HL-60 (cell line): ENCODE measurements at regions not wholly inside any gene's neighbourhood (a gene's known extent, or its start where the extent isn't known, plus 50 kb on each side); places are given as distances from the start of the nearest gene placed in this dataset.

ENCODE experiments used
- TF ChIP-seq, protein P1 (sequence below): IDR thresholded peaks from one replicate; pipeline ENCODE4 v1.5.1; 2011; ENCODE audit warnings: low read length, control low read depth, inconsistent platforms; ENCODE audit not compliant: insufficient read depth
- TF ChIP-seq, protein P2 (sequence below): IDR thresholded peaks from 2 replicates; pipeline ENCODE4 v1.6.1; 2012; ENCODE audit warnings: low read depth; ENCODE audit not compliant: insufficient replicate concordance

DNA sequence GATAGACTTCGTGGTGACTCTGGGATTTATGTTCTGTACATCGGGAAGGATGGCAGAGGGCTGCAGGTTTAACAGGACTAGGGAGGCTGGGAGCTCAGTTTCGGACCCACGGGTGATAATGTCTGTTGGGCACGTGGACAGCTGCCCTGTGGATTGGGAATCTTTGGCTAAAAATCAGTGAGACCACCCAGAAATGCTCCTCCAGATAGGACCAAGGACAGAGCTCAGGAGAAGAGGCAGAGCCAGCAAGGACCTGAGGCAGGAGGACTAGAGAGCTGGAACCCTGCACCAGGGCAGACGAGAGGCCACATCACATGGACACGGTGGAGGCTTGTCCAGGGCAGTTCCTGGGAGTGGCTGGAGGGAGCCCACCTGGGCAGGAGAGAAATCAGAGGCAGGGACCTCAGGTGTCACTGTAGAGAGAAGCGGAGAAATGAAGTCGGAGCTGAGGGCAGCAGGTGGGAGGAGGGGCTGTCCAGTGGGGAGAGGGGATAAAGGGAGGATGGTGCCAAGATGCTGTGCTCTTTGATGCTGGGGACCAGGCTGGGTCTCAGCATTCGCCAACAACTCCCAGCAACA lies 79.2 kb downstream of the CPZ start:
- TF ChIP-seq, protein P1, sequence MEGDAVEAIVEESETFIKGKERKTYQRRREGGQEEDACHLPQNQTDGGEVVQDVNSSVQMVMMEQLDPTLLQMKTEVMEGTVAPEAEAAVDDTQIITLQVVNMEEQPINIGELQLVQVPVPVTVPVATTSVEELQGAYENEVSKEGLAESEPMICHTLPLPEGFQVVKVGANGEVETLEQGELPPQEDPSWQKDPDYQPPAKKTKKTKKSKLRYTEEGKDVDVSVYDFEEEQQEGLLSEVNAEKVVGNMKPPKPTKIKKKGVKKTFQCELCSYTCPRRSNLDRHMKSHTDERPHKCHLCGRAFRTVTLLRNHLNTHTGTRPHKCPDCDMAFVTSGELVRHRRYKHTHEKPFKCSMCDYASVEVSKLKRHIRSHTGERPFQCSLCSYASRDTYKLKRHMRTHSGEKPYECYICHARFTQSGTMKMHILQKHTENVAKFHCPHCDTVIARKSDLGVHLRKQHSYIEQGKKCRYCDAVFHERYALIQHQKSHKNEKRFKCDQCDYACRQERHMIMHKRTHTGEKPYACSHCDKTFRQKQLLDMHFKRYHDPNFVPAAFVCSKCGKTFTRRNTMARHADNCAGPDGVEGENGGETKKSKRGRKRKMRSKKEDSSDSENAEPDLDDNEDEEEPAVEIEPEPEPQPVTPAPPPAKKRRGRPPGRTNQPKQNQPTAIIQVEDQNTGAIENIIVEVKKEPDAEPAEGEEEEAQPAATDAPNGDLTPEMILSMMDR: no peak
- TF ChIP-seq, protein P2, sequence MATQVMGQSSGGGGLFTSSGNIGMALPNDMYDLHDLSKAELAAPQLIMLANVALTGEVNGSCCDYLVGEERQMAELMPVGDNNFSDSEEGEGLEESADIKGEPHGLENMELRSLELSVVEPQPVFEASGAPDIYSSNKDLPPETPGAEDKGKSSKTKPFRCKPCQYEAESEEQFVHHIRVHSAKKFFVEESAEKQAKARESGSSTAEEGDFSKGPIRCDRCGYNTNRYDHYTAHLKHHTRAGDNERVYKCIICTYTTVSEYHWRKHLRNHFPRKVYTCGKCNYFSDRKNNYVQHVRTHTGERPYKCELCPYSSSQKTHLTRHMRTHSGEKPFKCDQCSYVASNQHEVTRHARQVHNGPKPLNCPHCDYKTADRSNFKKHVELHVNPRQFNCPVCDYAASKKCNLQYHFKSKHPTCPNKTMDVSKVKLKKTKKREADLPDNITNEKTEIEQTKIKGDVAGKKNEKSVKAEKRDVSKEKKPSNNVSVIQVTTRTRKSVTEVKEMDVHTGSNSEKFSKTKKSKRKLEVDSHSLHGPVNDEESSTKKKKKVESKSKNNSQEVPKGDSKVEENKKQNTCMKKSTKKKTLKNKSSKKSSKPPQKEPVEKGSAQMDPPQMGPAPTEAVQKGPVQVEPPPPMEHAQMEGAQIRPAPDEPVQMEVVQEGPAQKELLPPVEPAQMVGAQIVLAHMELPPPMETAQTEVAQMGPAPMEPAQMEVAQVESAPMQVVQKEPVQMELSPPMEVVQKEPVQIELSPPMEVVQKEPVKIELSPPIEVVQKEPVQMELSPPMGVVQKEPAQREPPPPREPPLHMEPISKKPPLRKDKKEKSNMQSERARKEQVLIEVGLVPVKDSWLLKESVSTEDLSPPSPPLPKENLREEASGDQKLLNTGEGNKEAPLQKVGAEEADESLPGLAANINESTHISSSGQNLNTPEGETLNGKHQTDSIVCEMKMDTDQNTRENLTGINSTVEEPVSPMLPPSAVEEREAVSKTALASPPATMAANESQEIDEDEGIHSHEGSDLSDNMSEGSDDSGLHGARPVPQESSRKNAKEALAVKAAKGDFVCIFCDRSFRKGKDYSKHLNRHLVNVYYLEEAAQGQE: no peak
